Gastroesophageal sphincter (tissue), 3 donors: ENCODE measurements at regions not wholly inside any gene's neighbourhood (a gene's known extent, or its start where the extent isn't known, plus 50 kb on each side); places are given as distances from the start of the nearest gene placed in this dataset.

Source experiments
- POLR2A ChIP-seq, 2 donors: fragments of 450-650 bp; IDR thresholded peaks; one replicate each; pipeline ENCODE4 v1.6.1; 2017; ENCODE audit warnings: antibody characterized with exemption in 2 of 2, mild to moderate bottlenecking in 2 of 2, moderate library complexity in 1 of 2
- TF ChIP-seq, protein P1 (sequence below), 4 experiments: fragments of 200-600 bp in 2 of 4; fragments of 450-650 bp in 2 of 4; sonication (generic) in 1 of 4; IDR thresholded peaks; one replicate each; pipeline ENCODE4 v1.5.1; 2017 to 2019; ENCODE audit warnings: antibody characterized with exemption in 4 of 4, mild to moderate bottlenecking in 2 of 4, moderate library complexity in 2 of 4

DNA sequence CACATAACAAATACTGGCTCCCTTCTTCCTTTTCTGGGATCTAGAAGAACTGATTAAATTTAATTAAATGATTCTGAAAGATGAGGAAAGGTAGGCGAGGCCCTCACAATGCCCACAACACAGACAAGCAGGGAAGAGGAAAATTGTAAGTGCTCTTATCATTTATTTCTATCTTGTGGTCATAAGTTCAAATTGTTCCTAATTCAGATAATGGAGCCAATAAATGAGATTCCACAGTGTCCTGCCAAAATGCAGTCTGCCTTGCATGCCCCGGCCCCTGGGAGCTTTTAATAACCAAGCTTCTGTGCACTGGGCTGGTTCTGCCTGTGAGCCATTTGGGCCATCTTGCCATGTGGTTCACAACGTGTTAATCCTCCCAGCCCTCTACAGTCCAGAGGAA, 97.0 kb downstream of the CMC2 start:
- no peak for TF ChIP-seq POLR2A (IDR thresholded peaks at IDR 0.05)
- TF ChIP-seq, protein P1, sequence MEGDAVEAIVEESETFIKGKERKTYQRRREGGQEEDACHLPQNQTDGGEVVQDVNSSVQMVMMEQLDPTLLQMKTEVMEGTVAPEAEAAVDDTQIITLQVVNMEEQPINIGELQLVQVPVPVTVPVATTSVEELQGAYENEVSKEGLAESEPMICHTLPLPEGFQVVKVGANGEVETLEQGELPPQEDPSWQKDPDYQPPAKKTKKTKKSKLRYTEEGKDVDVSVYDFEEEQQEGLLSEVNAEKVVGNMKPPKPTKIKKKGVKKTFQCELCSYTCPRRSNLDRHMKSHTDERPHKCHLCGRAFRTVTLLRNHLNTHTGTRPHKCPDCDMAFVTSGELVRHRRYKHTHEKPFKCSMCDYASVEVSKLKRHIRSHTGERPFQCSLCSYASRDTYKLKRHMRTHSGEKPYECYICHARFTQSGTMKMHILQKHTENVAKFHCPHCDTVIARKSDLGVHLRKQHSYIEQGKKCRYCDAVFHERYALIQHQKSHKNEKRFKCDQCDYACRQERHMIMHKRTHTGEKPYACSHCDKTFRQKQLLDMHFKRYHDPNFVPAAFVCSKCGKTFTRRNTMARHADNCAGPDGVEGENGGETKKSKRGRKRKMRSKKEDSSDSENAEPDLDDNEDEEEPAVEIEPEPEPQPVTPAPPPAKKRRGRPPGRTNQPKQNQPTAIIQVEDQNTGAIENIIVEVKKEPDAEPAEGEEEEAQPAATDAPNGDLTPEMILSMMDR (IDR thresholded peaks at IDR 0.05): no peak
